ENCODE measurements at regions not wholly inside any gene's neighbourhood (a gene's known extent, or its start where the extent isn't known, plus 50 kb on each side); places are given as distances from the start of the nearest gene placed in this dataset.

DNA sequence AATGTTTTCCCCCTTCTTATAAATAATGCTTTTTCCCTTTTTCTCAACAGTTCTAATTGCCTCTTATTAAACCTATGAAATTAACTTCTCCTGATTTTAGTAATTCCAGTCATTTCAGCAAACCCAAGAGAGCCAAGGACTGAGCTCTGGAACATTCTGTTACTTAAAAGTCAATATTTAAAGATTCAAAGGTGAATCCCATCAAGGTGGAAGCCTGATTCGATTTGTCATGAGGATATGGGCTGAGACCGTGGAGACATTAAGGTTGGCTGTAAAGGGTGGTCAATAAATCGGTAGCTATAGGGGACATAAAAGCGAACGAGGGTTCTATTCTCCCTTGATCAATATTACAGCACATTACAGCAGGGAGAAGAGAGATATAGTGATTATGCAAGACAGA, 66.6 kb upstream of the NELL2 start:
- Histone ChIP-seq H3K4me1 (no peaks in the 10 kb centered on the region), H3K27ac (no peak overlapping the region), H3K27me3 (no peaks in the 10 kb centered on the region), H3K9me3 (no peaks in the 10 kb centered on the region), H3K4me3 (no peak overlapping the region), H3K36me3 (no peaks in the 10 kb centered on the region)
- intact Hi-C loops (cut with DNase I; ENCODE audit: low total_unique reads): no loop called here
- DNase-seq: no peak
- TF ChIP-seq CTCF (IDR thresholded peaks at IDR 0.05) (no peak), EP300 (IDR thresholded peaks at IDR 0.05) (no peak), POLR2AphosphoS5 (IDR thresholded peaks at IDR 0.05) (no peak), POLR2A (IDR thresholded peaks at IDR 0.05) (no peak)
- 70 to 78% (median 76%) methylated on average over 5 of the region's 5 CpGs for WGBS, 5 donors

DNA sequence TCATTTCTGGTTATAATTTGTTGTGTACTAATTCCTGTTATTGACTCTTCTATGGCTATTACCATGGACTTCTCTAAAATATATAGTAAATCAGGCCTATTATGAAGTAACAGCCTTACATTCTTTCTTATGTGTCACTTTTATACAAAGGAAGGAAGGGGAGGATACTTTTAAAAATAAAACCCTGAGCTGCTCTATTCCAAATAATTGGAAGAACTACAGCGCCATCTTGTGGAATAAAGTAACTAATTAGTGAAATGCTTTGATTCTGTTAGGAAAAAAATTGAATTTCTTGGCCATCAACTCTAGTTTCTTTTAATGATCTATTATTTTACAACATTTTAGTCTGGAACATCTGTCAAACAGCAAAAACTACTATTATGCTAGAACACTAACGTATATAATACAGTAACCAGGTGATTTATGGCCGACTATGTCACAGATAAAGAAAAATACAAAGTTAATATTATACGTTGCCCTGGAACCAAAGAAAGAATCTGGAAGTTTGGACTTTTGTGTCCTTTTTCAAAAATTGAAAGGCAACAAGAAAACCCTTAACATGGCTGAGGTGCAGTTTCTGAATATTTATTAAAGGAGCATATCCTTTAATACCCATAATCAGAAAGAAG, 55.0 kb upstream of the NELL2 start:
- intact Hi-C loops (cut with DNase I; ENCODE audit: low total_unique reads): no loop called here
- no peaks in the 10 kb centered on the region for H3K36me3 ChIP-seq

GRCh38 chr12:44929236-44929885, 53.2 kb upstream of the NELL2 start:
- Histone ChIP-seq H3K9me3 (no peaks in the 10 kb centered on the region), H3K27me3 (no peaks in the 10 kb centered on the region), H3K4me3 (no peak overlapping the region), H3K27ac (no peak overlapping the region), H3K36me3 (no peaks in the 10 kb centered on the region), H3K4me1 (peaks cover 0 to 4% (median 0%) of the 10 kb centered on the region in 4 donors)
- TF ChIP-seq CTCF (IDR thresholded peaks at IDR 0.05) (no peak), POLR2A (IDR thresholded peaks at IDR 0.05) (no peak), EP300 (IDR thresholded peaks at IDR 0.05) (no peak), POLR2AphosphoS5 (IDR thresholded peaks at IDR 0.05) (no peak)
- DNase-seq: peak in 1 of 2 donors; percentile 5
- 63 to 68% (median 65%) methylated on average over 3 of the region's 3 CpGs for WGBS, 5 donors
- intact Hi-C loops (cut with DNase I; ENCODE audit: low total_unique reads): loop anchor here (10.0 kb wide), 1 partner anchor 915 kb away; no protein-coding TSS in a partner anchor

More for the DNA sequence above, 55.0 kb upstream of the NELL2 start:
- Histone ChIP-seq H3K27ac (no peak overlapping the region), H3K4me1 (peaks cover 0 to 4% (median 0%) of the 10 kb centered on the region in 4 donors), H3K27me3 (no peaks in the 10 kb centered on the region), H3K4me3 (no peak overlapping the region), H3K9me3 (no peaks in the 10 kb centered on the region)
- TF ChIP-seq POLR2A (IDR thresholded peaks at IDR 0.05) (no peak), EP300 (IDR thresholded peaks at IDR 0.05) (no peak), POLR2AphosphoS5 (IDR thresholded peaks at IDR 0.05) (no peak), CTCF (IDR thresholded peaks at IDR 0.05) (peak in 5 of 7 experiments; percentile 19 to 56 (median 34))
- peak in 1 of 2 donors; percentile 69 for DNase-seq
- WGBS, 5 donors: 37 to 47% (median 39%) methylated on average over 4 of the region's 4 CpGs

All from stomach (tissue), 8 donors.